Hematopoietic multipotent progenitor cell (in vitro differentiated cells): ENCODE measurements at regions not wholly inside any gene's neighbourhood (a gene's known extent, or its start where the extent isn't known, plus 50 kb on each side); places are given as distances from the start of the nearest gene placed in this dataset.

ENCODE experiments used
- DNase-seq, 3 donors: peaks; one replicate each; pipeline ENCODE4 v3.0.0-alpha.2; 2011 to 2015; ENCODE audit warnings: low read depth in 2 of 3, low spot score in 2 of 3

- DNase-seq: no peak
Observed at GRCh38 chr2:120826716-120827410, 91.2 kb downstream of the GLI2 start.

- no peak for DNase-seq
Observed at GRCh38 chr2:120828066-120828465, 92.4 kb downstream of the GLI2 start.

- no peak for DNase-seq
Observed at GRCh38 chr2:120828829-120829632, 93.4 kb downstream of the GLI2 start.

- DNase-seq: no peak
Observed at GRCh38 chr2:120829633-120830025, 94.0 kb downstream of the GLI2 start.

- no peak for DNase-seq
Observed at GRCh38 chr2:120830096-120830830, 94.6 kb downstream of the GLI2 start.

- DNase-seq: no peak
Observed at GRCh38 chr2:120831086-120831485, 95.4 kb downstream of the GLI2 start.

- DNase-seq: no peak
Observed at GRCh38 chr2:120831891-120832290, 96.2 kb downstream of the GLI2 start.

- DNase-seq: no peak
Observed at GRCh38 chr2:120832296-120833070, 96.8 kb downstream of the GLI2 start.

- DNase-seq: no peak
Observed at GRCh38 chr2:120833127-120833675, 97.5 kb downstream of the GLI2 start.

- no peak for DNase-seq
Observed at GRCh38 chr2:120834206-120834605, 98.5 kb downstream of the GLI2 start.

GRCh38 chr2:120836281-120836680 lies 100.6 kb downstream of the GLI2 start:
- DNase-seq: no peak

- no peak for DNase-seq
Observed at GRCh38 chr2:120840795-120841487, 105.3 kb downstream of the GLI2 start.

- DNase-seq: no peak
Observed at GRCh38 chr2:120842456-120843439, 107.1 kb downstream of the GLI2 start.

- no peak for DNase-seq
Observed at GRCh38 chr2:120844070-120844738, 108.5 kb downstream of the GLI2 start.

GRCh38 chr2:120845277-120845676 lies 109.6 kb downstream of the GLI2 start:
- no peak for DNase-seq

- DNase-seq: no peak
Observed at GRCh38 chr2:120846406-120847095, 110.9 kb downstream of the GLI2 start.

- no peak for DNase-seq
Observed at GRCh38 chr2:120847700-120848321, 112.1 kb downstream of the GLI2 start.
